Endothelial cell of umbilical vein (primary cell): ENCODE measurements at regions not wholly inside any gene's neighbourhood (a gene's known extent, or its start where the extent isn't known, plus 50 kb on each side); places are given as distances from the start of the nearest gene placed in this dataset.
"Not testable (repeated sequence)": the region's sequence is repeated elsewhere in the genome, so short reads cannot be mapped to it uniquely, and the experiment has no call there.

Experiments
- EZH2 ChIP-seq: IDR thresholded peaks from 2 replicates; pipeline ENCODE4 v1.6.1; 2012; ENCODE audit warnings: borderline replicate concordance, low read depth, mild to moderate bottlenecking, moderate library complexity, low read length, inconsistent platforms; ENCODE audit not compliant: severe bottlenecking
- FOS ChIP-seq: IDR thresholded peaks from 2 replicates; pipeline ENCODE4 v1.6.1; 2011; ENCODE audit warnings: mild to moderate bottlenecking, low read length, moderate library complexity, borderline replicate concordance; ENCODE audit not compliant: insufficient read depth
- MYC ChIP-seq: IDR thresholded peaks from one replicate; pipeline ENCODE4 v1.6.1; 2011; ENCODE audit warnings: mild to moderate bottlenecking, low read depth, low read length
- POLR2A ChIP-seq: IDR thresholded peaks from 2 replicates; pipeline ENCODE4 v1.6.1; 2012; ENCODE audit warnings: low read depth, mild to moderate bottlenecking, control low read depth, low read length
- TF ChIP-seq, protein P1 (sequence below), 2 donors: IDR thresholded peaks; 1 replicate in 1 of 2; 2 replicates in 1 of 2; pipeline ENCODE4 v1.5.1; 2011; ENCODE audit warnings: low read length in 2 of 2, mild to moderate bottlenecking in 2 of 2, moderate library complexity in 2 of 2, control low read depth in 1 of 2, inconsistent platforms in 1 of 2, low read depth in 1 of 2; ENCODE audit not compliant: insufficient read depth in 1 of 2; ENCODE audit errors: extremely low read depth in 1 of 2

DNA sequence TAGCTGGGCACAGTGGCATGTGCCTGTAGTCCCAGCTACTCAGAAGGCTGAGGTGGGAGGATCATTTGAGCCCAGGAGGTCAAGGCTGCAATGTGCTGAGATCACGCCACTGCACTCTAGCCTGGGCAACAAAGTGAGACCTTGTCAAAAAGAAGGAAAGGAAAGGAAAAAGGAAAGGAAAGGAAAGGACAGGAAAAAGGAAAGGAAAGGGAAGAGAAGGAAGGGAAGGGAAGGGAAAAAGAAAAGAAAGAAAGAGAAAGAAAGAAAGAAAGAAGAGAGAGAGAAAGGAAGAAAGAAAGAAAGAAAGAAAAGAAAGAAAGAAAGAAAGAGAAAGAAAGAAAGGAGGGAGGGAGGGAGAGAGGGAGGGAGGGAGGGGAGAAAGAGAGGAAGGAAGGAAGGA lies 155.0 kb downstream of the SOD2 start:
- TF ChIP-seq, protein P1, sequence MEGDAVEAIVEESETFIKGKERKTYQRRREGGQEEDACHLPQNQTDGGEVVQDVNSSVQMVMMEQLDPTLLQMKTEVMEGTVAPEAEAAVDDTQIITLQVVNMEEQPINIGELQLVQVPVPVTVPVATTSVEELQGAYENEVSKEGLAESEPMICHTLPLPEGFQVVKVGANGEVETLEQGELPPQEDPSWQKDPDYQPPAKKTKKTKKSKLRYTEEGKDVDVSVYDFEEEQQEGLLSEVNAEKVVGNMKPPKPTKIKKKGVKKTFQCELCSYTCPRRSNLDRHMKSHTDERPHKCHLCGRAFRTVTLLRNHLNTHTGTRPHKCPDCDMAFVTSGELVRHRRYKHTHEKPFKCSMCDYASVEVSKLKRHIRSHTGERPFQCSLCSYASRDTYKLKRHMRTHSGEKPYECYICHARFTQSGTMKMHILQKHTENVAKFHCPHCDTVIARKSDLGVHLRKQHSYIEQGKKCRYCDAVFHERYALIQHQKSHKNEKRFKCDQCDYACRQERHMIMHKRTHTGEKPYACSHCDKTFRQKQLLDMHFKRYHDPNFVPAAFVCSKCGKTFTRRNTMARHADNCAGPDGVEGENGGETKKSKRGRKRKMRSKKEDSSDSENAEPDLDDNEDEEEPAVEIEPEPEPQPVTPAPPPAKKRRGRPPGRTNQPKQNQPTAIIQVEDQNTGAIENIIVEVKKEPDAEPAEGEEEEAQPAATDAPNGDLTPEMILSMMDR (IDR thresholded peaks at IDR 0.05; ENCODE audit: extremely low read depth in 1 of 2, insufficient read depth in 1 of 2, low read depth in 1 of 2, low read length in 2 of 2) = not testable (repeated sequence)
- TF ChIP-seq POLR2A, MYC, EZH2, FOS: not testable (repeated sequence)
